ENCODE measurements at regions not wholly inside any gene's neighbourhood (a gene's known extent, or its start where the extent isn't known, plus 50 kb on each side); places are given as distances from the start of the nearest gene placed in this dataset.

DNA sequence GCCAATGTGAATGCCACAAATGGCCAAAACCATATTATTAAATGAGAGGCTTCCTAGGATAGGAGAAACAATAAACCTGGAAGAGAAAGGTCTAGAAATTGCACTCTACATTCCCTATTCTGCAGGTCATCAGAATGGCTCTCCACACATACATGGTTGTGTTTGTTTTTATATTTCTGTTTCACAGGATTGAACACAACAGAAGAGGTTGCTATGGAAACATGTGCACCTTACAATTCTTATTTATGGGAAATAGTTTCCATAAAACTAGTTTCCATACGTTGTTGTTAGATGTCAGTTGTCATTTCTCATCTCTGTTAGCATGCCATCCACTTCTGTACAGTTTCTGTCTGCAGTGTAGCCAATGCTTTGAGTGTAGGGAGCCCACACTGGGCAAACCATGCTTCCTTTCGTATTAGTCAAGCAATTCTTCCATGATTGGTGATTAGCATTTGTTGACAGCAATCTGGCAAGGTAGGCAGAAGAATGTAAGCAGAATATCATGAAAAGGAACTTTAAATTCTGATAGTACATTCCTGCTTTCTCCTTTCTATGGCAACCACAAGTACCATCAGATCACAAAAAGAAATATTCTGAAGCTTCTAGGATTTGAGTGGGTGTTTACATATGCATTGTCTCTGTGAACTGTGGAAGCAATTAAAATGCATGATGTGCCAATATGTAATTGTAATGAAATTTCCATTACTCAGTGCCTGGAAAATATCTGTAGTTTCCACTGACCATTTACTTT, 141.6 kb upstream of the AVPR1A start:
- TF ChIP-seq, protein P1, sequence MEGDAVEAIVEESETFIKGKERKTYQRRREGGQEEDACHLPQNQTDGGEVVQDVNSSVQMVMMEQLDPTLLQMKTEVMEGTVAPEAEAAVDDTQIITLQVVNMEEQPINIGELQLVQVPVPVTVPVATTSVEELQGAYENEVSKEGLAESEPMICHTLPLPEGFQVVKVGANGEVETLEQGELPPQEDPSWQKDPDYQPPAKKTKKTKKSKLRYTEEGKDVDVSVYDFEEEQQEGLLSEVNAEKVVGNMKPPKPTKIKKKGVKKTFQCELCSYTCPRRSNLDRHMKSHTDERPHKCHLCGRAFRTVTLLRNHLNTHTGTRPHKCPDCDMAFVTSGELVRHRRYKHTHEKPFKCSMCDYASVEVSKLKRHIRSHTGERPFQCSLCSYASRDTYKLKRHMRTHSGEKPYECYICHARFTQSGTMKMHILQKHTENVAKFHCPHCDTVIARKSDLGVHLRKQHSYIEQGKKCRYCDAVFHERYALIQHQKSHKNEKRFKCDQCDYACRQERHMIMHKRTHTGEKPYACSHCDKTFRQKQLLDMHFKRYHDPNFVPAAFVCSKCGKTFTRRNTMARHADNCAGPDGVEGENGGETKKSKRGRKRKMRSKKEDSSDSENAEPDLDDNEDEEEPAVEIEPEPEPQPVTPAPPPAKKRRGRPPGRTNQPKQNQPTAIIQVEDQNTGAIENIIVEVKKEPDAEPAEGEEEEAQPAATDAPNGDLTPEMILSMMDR (IDR thresholded peaks at IDR 0.05): no peak
- Mint-ChIP-seq H3K36me3 (ENCODE audit: low read depth) (no peaks in the 10 kb centered on the region), H3K9me3 (ENCODE audit: low read depth) (peaks cover 3% of the 10 kb centered on the region), H3K27ac (ENCODE audit: unreplicated experiment) (peak overlapping the region; percentile 93), H3K4me1 (ENCODE audit: low read depth) (peaks cover 40% of the 10 kb centered on the region), H3K27me3 (ENCODE audit: low read depth) (peaks cover 2% of the 10 kb centered on the region), H3K4me3 (ENCODE audit: unreplicated experiment) (no peak overlapping the region)
- DNase-seq (ENCODE audit: low spot score): no peak

DNA sequence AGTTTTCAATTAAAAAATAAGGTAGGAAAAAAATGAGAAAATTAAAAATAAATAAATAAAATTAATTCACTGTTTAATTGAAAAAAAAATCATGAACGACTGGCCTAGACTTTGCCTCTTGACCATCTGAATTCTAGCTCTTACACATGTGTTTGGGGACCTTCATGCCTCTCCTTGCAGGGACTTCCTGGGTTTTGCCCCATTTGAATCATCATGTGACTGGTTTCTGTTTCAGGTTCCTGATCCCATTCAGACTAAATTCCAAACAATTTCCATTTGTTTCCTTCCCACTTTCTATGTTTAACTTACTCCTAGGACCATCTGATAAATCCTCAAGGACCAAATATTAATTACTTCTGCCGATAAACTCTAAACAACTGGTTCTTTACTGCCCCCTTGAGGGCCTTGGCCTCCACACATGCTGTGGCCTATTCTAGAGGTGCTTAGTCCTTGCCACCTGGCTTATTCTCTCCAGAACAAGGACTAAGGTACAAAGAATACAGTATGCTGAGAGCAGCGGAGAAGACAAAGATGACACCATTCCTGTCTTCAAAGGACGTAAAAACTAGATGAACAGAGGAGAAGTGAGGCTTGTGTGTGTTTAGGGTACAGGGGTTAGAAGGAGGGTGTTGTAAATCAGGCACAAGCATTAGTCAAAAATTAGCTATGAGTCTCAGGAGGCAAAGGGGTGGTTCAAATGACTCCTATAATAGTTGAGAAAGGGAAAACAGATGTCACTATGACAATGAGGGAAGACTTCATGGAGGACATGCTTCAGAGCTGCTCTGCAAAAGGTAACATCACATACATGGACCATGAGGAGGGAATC, 125.8 kb upstream of the AVPR1A start:
- no peak for DNase-seq (ENCODE audit: low spot score)
- Mint-ChIP-seq H3K27me3 (ENCODE audit: low read depth) (peaks cover 8% of the 10 kb centered on the region), H3K27ac (ENCODE audit: unreplicated experiment) (no peak overlapping the region), H3K36me3 (ENCODE audit: low read depth) (peaks cover 2% of the 10 kb centered on the region), H3K4me3 (ENCODE audit: unreplicated experiment) (no peak overlapping the region), H3K4me1 (ENCODE audit: low read depth) (peaks cover 2% of the 10 kb centered on the region), H3K9me3 (ENCODE audit: low read depth) (peaks cover 3% of the 10 kb centered on the region)
- TF ChIP-seq, protein P1 (IDR thresholded peaks at IDR 0.05): peak; percentile 82

DNA sequence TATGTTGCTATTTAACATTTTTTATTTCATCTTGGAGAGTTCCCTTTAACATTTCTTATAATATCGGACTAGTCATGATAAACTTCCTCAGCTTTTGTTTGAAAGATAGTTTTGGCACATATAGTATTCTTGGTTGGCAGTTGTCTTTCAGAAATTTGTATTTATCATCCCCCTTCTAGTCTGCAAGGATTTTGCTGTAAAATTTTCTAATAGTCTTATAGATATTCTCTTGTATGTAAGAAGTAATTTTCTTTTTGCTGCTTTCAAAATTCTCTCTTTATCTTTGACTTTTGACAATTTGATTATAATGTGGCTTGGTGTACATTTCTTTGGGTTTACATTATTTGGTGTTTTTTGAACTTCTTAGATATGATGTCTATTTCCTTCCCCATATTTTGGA, 116.0 kb upstream of the AVPR1A start:
- H3K27me3 Mint-ChIP-seq (ENCODE audit: low read depth): peaks cover 2% of the 10 kb centered on the region
- no peak for DNase-seq (ENCODE audit: low spot score)
- H3K4me1 Mint-ChIP-seq (ENCODE audit: low read depth): no peaks in the 10 kb centered on the region
- H3K4me3 Mint-ChIP-seq (ENCODE audit: unreplicated experiment): no peak overlapping the region
- H3K36me3 Mint-ChIP-seq (ENCODE audit: low read depth): peaks cover 5% of the 10 kb centered on the region
- TF ChIP-seq, protein P1 (IDR thresholded peaks at IDR 0.05): no peak
- peaks cover 44% of the 10 kb centered on the region for H3K9me3 Mint-ChIP-seq (ENCODE audit: low read depth)
- no peak overlapping the region for H3K27ac Mint-ChIP-seq (ENCODE audit: unreplicated experiment)

DNA sequence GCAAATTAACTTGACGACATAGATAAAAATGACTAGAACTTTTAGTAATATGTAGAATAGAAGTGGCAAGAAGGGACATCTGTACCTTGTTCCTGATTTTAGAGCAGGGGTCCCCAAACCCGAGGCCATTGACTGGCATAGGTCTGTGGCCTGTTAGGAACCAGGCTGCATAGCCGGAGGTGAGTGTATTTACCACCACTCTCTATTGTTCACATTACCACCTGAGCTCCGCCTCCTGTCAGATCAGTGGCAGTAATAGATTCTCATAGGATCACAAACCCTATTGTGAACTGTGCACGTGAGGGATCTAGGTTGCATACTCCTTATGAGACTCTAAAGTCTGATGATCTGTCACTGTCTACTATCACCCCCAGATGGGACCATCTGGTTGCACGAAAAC, 113.6 kb upstream of the AVPR1A start:
- Mint-ChIP-seq H3K9me3 (ENCODE audit: low read depth) (peaks cover 35% of the 10 kb centered on the region), H3K27me3 (ENCODE audit: low read depth) (peaks cover 4% of the 10 kb centered on the region), H3K4me1 (ENCODE audit: low read depth) (no peaks in the 10 kb centered on the region), H3K36me3 (ENCODE audit: low read depth) (peaks cover 3% of the 10 kb centered on the region), H3K27ac (ENCODE audit: unreplicated experiment) (no peak overlapping the region), H3K4me3 (ENCODE audit: unreplicated experiment) (no peak overlapping the region)
- TF ChIP-seq, protein P1 (IDR thresholded peaks at IDR 0.05): no peak
- no peak for DNase-seq (ENCODE audit: low spot score)

DNA sequence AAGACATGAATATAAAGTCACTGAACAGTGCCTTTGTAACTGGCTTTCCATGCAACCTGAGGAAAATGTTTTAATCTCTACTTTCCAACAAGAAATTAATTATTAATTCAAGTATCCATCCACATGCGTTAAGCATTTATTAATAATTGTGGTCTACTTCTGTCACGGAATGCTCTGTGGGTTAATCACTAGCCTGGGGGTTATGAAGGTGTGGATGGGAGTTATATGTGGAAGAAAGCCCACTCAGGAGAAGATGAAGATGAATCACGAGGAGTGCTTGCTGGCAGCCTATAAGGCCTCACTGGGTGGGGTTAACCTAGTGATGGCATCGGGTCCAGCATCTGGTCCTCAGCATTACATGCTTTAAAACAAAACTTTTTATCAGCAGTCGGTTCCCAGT, 99.5 kb upstream of the AVPR1A start:
- Mint-ChIP-seq H3K4me1 (ENCODE audit: low read depth) (no peaks in the 10 kb centered on the region), H3K36me3 (ENCODE audit: low read depth) (no peaks in the 10 kb centered on the region), H3K27ac (ENCODE audit: unreplicated experiment) (no peak overlapping the region), H3K27me3 (ENCODE audit: low read depth) (peaks cover 6% of the 10 kb centered on the region), H3K9me3 (ENCODE audit: low read depth) (peaks cover 1% of the 10 kb centered on the region), H3K4me3 (ENCODE audit: unreplicated experiment) (no peak overlapping the region)
- DNase-seq (ENCODE audit: low spot score): no peak
- TF ChIP-seq, protein P1 (IDR thresholded peaks at IDR 0.05): no peak
